GM21717 (cell line): ENCODE measurements at regions not wholly inside any gene's neighbourhood (a gene's known extent, or its start where the extent isn't known, plus 50 kb on each side); places are given as distances from the start of the nearest gene placed in this dataset.

Experiments used
- ATAC-seq: cut with Tn5 transposase; IDR thresholded peaks from one replicate; pipeline ENCODE4 v1.9.1; 2021; ENCODE audit warnings: mild to moderate bottlenecking, moderate library complexity; ENCODE audit not compliant: unreplicated experiment

GRCh38 chr12:43099691-43100163, 452.3 kb downstream of the ADAMTS20 start:
- no peak for ATAC-seq

GRCh38 chr12:43098766-43099550, 453.0 kb downstream of the ADAMTS20 start:
- no peak for ATAC-seq

DNA sequence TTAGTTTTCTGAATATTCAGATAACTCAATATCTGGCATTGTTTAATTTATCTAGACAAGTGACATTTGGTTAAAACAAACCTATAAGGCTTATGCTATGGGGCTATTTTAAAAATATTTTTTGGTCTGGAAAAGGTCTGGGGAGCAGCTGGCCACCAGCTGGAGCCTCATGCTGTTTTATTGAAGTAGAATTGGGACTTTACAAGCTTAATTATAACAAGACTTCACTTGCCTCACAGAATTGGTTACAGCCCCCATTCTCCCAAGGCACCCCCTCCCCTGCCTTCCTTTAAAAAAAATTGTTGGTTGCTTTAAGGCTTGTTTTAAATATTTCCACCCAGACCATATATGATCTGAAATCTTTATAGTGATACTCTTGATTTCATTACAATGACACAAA, 453.9 kb downstream of the ADAMTS20 start:
- no peak for ATAC-seq

- ATAC-seq = no peak
Observed at GRCh38 chr12:43097471-43097870, 454.5 kb downstream of the ADAMTS20 start.

GRCh38 chr12:43095669-43096280, 456.2 kb downstream of the ADAMTS20 start:
- ATAC-seq = no peak

DNA sequence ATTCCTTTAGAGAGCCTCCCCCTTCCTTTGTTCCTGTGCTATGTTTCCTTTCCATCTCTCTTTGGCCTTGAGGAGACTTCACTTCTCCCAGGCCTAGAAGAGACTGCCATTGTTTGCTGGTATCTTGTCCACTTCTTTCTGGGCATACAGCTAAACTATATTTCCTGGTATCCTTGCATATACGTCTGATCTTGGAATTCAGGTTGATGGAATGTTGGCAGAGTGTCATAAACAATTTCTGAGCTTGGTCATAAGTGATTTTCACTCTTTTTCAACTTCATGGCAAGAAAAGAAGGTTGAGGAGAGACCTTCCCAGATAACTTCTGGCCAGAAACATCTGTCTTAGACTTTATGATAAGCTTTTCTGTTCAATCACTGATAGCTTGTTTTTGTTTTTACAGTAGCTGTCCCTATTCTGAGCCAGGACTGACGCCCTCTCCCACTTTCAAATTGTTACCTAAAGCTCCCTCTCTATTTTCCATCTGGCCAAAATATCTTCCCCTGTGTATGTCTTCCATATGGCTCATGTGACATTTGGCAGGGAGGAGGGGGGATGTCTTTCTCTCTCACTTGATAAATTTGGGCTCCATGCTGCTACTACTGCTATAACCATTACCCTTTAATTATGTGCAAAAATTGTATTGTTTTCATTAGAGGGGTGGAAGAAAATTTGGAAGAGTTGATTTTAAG, 457.0 kb downstream of the ADAMTS20 start:
- no peak for ATAC-seq

- ATAC-seq = no peak
Observed at GRCh38 chr12:43090981-43091380, 461.0 kb downstream of the ADAMTS20 start.

DNA sequence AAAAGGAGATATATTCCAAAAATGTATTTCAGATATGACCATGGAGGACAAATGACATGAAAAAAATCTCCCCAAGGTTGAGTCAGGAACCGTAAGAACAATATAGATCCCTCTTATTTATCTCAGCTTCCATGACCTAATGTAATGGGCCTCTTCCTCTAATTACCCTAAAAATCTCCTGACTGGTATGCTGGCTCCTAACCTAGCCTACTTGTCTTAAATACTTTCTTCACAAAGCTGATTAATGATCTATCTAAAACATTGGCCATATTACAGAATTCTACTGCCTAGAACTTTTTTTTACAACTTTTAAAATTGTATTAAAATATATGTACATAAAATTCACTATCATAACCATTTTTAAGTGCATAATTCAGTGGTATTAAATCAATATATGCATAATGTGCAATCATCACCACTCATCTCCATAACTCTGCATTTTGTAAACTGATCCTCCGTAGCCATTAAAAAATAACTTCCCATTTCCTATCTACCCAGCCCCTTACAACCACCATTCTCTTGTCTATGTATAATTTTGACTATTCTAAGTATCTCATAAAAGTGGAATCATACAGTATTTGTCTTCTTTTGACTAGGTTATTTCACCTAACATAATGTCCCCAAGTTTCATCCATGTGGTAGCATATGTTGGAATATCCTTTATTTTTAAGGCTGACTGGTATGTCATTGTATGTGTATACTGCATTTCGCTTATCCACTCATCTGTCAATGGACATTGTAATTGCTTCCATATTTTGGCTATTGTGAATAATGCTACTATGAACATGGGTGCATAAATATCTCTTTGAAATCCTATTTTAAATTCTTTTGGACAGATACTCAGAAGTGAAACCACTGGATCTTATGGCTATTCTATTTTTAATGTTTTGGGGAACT, 464.6 kb downstream of the ADAMTS20 start:
- ATAC-seq = no peak

DNA sequence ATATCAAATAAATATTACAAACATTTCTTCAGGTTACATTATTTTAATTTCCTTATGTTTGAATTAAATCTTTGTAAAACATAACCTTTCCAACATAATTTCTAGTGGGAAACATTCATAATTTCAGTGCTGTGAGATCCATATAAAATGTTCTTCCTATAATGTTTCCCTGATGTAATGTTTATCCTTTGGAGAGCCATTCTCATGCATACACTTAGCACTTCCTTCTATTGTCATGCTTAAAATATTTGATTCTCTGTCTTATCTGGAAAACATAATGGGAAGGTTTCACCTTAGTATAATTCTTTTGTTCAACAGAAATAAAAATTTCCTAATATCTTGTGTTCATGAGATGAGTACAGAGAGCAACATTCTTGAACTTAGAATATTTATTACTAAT, 472.5 kb downstream of the ADAMTS20 start:
- ATAC-seq = no peak

- ATAC-seq = no peak
Observed at GRCh38 chr12:43078976-43079375, 473.0 kb downstream of the ADAMTS20 start.

DNA sequence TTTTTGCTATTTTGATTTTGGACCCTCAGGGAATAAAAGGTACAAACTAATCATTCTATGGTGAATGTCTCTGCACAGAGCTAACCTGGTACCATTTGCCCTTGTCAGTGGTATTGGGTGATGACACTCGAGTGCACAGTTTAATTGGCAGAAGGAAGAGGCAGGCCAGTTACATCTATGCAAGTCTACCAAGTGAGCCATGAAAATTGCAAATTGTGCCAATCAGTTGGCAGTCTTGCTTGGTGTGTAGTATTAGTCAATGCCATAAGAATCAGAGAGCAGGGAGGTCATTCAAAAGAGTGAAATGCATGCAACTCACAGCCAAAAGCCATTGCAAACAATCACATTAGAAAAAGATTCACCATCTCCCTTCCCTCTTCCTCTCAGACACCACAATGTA, 479.6 kb downstream of the ADAMTS20 start:
- ATAC-seq = no peak

- ATAC-seq = no peak
Observed at GRCh38 chr12:43069768-43070221, 480.2 kb upstream of the PRICKLE1 start.

GRCh38 chr12:43066471-43066870, 476.9 kb upstream of the PRICKLE1 start:
- ATAC-seq = no peak

- no peak for ATAC-seq
Observed at GRCh38 chr12:43063650-43064049, 474.1 kb upstream of the PRICKLE1 start.

- ATAC-seq = no peak
Observed at GRCh38 chr12:43062201-43062895, 472.8 kb upstream of the PRICKLE1 start.

DNA sequence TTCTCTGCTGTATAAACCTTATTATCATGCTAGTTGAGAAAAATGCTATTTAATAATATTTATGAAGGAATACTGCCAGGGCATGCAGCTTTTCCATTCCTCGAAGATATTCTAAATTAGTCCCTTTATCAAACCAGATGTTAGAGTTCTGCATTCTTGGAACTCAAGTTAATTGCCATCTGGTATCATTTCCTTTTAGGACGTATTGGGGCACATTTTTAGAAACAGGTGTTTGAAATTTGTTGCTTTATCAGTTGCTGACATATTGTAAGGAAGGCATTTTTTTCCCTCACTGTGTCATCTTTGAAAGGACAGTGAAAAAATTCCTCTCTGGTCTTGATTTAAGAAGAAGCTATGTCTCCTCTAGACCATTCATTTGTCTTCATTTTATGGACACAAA, 471.2 kb upstream of the PRICKLE1 start:
- no peak for ATAC-seq

DNA sequence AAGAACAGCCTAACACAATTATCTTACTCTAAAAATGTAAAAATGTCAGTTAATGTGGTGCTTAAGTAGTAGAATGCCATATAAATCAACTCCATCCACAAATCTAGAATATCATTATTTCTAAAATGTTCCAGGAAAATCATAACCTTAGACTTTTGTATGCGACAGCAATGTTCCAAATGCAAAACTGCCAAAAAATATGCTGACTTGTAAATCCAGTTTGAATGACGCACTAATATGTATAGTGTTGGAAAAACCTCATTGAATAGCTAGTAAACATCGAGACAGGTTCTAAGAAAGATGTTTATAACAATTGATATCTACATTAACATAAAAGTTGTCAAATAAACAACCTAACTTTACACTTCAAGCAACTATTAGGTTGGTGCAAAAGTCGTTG, 469.1 kb upstream of the PRICKLE1 start:
- no peak for ATAC-seq

GRCh38 chr12:43057566-43057965, 468.0 kb upstream of the PRICKLE1 start:
- ATAC-seq = no peak

DNA sequence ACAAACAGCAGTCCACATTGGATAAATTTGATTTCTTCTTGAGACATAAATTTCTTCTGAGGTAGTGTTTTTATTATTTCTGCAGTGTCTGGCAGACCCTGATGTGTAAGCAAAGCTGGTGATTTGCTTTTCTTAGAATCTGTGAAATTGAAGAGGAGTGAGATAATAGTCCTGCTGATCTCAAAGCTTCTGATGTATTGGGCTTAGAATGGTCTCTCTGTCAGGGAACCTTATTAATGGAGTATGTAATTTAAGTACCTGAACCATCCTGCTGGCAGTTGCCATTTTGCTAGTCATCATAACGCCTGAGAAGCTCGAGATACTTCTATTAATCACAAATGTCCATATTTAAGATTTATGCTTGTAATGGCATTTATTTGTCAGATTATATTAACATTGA, 464.5 kb upstream of the PRICKLE1 start:
- no peak for ATAC-seq

GRCh38 chr12:43052441-43052840, 462.9 kb upstream of the PRICKLE1 start:
- ATAC-seq = no peak
